NCI-H345 (cell line): ENCODE measurements at regions not wholly inside any gene's neighbourhood (a gene's known extent, or its start where the extent isn't known, plus 50 kb on each side); places are given as distances from the start of the nearest gene placed in this dataset.

Experiments used
- DNase-seq: peaks from one replicate; lab custom pipeline; 2025; lab: John Stamatoyannopoulos, UW

GRCh38 chr1:43065616-43066399 lies 106.3 kb downstream of the EBNA1BP2 start:
- no peak for DNase-seq

- no peak for DNase-seq
These were observed 106.5 kb upstream of the SLC2A1 start for GRCh38 chr1:43065191-43065590.

DNA sequence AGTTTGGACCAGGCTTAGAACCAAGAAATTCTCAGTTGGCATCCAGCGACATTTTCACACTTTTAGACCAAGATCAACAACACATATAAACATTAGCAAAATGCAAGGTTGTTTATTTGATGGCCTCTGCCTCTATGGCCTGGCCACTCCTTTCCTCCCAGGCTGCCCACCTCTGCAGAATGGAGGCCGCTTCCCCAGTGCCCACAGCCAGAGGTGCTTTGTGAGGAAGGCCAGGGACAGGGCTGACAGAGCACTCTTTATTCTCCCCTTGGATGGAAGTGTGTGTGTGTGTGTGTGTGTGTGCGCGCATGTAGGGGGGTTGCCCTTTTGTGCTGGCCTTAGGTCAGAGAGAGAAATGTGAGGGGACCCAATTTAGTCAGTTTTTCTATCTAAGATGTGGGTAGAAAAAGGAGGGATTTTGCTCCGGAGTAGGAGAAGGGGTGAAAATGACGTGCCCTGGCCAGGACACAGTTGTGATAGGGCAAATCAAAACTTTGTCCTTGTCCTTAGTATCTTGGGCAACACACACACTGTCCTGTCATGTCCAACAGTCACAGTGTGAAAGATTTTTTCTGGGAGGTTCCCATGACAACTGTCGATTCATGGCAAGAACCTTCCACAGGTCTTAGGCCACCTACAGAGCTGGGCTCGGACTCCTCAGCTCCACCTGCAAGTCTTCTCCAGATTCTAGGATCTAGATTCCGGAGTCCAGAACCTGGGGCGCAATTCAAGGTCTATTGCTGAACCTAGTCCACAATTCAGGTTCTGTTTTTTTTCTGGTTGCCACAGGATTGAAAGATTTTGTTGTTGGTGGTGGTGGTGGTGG lies 104.9 kb upstream of the SLC2A1 start:
- DNase-seq, result no peak

DNA sequence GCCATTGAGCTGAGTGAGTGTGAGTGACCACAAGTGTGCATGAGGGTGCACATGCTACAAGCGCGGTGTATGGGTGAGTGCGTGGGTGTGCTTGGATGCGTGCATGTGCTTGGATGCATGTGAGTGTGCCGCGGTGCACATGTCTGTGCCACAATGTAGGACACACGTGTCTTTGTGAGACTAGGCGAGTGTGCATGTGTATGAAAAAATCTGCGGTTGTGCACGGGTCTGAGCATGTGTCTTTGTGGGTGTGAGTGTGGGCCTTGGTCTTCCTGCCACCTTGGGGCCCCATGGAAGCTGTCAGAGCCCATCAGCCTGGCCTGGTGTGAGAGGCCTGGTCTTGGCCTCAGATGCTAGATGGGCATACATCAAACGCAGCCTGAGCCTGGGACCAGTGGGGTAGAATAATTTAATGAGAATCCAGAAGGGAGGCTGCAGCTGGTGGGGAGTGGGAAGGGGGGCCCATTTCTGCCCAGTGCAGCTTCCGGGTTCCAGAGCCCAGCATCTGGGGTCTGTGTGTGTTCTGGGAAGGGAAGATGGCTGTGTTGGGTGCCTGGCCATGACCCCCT lies 103.9 kb upstream of the SLC2A1 start:
- DNase-seq, result no peak

DNA sequence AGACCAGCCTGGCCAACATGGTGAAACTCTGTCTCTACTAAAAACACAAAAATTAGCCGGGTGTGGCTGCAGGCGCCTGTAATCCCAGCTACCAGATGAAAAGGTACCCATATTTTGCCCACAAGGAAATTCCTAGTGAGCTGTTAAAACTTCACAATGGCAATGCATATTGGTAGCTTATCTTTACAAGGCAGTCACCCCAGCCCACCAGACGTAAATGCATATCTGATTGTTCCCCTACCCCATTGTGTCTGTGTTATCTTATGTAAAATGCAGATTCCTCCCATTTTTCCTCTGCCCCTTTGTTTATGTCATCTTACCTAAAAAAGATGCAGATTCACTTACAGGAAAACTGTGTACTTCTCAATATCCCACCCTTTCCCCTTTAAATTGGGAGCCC lies 103.1 kb upstream of the SLC2A1 start:
- DNase-seq, result no peak

DNA sequence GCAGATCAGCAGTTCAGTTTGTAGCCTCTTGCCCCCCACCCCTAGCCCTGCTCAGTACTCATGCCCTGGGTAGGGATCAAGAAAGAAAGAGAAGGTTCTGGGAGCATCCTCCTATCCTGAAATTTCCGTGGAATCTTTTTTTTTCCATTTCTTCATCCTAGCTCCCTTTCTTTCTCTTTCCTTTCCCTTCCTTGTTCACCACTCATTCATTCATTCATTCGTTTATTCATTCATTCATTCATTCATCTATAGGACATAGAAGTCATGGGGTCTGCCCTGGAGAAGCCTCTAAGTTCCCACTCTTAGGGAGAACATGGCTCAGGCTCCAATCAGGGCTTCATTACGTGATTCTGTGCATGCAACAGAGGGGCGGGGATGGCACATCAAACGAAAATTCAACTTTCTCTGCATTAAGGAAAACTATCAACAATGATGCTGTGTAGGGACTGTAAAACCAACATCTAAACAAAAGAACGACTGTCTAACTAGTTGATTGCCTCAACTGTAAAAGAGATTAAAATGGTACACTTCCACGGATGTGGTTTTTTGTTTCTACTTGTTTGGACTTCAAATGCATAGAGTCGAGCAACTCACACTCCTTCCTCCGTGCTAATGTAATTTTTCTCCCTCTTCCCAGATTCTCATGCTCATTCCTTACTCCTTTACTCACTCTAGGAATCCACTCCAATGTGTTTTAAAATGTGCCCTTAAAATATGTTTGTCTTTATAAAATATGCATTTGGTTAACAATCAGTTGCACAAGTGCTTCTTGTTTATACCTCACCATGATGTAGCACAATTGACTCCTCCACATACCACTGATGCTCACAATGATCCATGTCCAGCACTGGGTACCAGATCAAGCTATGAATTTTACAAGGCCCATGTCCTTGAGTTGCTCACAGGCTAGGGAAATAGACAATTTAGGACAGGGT lies 101.2 kb upstream of the SLC2A1 start:
- no peak for DNase-seq

- DNase-seq, result no peak
These were observed 100.1 kb upstream of the SLC2A1 start for GRCh38 chr1:43058545-43059360.

DNA sequence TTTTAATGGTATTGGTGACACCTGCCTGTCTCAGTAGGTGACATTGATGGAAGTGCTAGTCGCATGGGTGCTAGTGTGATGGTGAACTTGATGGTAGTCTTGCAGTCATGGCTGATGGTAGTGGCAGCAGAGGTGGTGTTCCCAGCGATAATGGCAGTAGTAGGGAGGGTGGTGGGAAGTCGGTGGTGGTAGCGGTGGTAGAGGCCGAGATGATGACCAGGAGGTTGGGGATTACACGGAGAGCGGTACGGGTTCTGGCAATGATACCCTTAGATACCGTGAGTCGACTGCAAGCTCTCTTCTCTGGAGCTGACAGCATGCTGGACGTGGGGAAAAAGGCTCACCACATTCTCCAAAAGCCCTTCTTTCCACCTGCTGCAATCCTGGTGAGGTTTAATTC lies 99.4 kb upstream of the SLC2A1 start:
- DNase-seq, result no peak

DNA sequence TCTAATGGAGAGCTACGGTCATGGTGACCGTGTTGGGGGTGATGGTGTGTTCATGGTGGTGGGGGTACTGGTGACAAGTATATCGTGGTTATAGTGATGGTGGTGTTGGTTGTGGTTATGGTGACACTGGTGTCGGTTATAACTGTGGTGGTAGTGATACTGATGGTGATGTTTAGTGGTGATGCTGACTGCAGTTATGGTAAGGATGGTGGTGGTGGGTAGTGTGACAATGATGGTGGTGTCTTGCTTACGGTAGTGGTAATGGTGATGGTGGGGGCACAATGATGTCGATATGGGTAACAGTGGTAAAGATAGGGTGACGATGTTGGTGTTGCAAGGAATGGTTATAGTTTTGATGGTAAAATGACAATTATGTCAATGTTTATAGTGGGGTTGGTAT lies 98.9 kb upstream of the SLC2A1 start:
- DNase-seq, result no peak

- DNase-seq, result no peak
These were observed 98.3 kb upstream of the SLC2A1 start for GRCh38 chr1:43056981-43057391.

GRCh38 chr1:43056460-43056859 lies 97.8 kb upstream of the SLC2A1 start:
- DNase-seq, result no peak

- DNase-seq, result no peak
These were observed 96.3 kb upstream of the SLC2A1 start for GRCh38 chr1:43054961-43055360.

DNA sequence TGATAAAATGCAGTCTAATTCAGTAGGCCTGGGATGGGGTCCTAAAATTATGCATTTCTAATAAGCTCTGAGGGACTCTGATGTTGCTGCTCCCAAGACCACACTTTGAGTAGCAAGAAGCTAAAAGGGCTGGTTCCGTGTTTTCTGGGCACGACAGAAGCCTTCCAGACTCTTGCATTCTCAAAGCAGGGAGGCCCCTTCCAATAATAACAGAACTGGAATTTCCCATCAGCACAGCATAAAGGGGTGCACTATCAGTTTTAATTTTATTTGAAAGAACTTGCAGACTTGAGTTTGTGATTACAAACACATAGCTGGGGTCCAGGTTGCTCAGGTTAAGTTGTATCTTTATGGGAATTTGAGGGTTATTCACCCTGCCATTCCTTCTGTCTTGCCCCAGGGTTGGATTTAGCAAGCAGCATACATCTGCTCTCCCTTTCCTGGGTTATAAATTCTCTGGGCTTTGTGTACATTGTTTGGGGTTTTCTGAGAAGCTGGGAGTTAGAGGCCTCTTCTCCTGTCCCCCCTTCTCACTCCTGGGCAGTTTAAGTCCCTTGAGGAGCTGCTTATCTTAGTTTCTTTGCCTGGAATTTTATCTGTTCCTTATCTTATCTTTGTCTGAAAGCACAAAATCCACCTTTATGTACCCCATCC lies 94.2 kb upstream of the SLC2A1 start:
- DNase-seq, result no peak

- no peak for DNase-seq
These were observed 93.7 kb upstream of the SLC2A1 start for GRCh38 chr1:43052322-43052721.

- no peak for DNase-seq
These were observed 90.8 kb upstream of the SLC2A1 start for GRCh38 chr1:43049481-43049880.

DNA sequence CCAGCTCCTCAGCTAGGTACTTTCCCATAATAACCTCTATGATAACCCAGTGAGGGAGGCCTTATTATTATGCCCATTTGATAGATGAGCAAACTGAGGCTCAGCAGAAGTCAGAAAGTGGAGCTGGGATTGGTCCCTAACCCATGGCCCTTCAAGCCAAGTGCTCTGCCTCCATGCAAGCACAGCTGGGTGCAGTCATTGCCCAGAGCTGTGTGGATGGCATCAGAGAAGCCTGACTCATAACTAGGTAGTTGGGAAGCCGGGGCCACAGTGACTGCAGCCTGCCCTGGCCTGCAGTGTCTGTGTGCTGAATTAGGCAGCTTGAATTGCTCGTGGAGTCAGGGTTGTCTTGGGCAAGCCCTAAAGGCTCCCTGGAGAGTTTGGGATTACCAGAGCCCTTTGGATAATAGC lies 89.9 kb upstream of the SLC2A1 start:
- no peak for DNase-seq

- no peak for DNase-seq
These were observed 88.5 kb upstream of the SLC2A1 start for GRCh38 chr1:43047135-43047534.

GRCh38 chr1:43044572-43045361 lies 86.1 kb upstream of the SLC2A1 start:
- DNase-seq, result no peak

GRCh38 chr1:43043695-43044094 lies 85.0 kb upstream of the SLC2A1 start:
- DNase-seq, result no peak
